AG09319 (cell line): ENCODE measurements at regions not wholly inside any gene's neighbourhood (a gene's known extent, or its start where the extent isn't known, plus 50 kb on each side); places are given as distances from the start of the nearest gene placed in this dataset.

Experiments used
- DNase-seq: peaks from one replicate; pipeline ENCODE4 v3.0.0-alpha.2; 2010; ENCODE audit warnings: low read depth; ENCODE audit errors: extremely low read depth
- CTCF ChIP-seq: IDR thresholded peaks from 2 replicates; pipeline ENCODE4 v1.5.1; 2011; ENCODE audit warnings: low read depth, mild to moderate bottlenecking, inconsistent platforms, low read length, moderate library complexity

- no peak for TF ChIP-seq CTCF
- no peak for DNase-seq
Measured at GRCh38 chr13:73778242-73778864, 355.9 kb downstream of the KLF12 start.

DNA sequence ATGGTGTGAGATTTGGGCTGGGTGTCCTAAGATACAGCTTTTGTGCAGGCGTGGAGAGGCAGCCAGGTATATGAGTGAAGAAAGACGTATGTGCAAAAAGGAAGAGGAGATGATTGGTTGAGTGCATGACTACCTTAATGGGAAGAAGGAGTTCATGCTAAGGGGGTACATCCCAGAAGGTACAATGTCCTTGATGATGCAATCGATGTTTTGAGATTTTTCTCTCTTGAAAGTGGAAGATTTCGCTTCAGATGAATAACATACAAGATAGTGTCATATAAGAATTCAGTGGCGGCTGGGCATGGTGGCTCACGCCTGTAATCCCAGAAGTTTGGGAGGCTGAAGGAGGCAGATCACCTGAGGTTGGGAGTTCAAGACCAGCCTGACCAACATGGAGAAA is 357.1 kb downstream of the KLF12 start:
- no peak for TF ChIP-seq CTCF
- no peak for DNase-seq

DNA sequence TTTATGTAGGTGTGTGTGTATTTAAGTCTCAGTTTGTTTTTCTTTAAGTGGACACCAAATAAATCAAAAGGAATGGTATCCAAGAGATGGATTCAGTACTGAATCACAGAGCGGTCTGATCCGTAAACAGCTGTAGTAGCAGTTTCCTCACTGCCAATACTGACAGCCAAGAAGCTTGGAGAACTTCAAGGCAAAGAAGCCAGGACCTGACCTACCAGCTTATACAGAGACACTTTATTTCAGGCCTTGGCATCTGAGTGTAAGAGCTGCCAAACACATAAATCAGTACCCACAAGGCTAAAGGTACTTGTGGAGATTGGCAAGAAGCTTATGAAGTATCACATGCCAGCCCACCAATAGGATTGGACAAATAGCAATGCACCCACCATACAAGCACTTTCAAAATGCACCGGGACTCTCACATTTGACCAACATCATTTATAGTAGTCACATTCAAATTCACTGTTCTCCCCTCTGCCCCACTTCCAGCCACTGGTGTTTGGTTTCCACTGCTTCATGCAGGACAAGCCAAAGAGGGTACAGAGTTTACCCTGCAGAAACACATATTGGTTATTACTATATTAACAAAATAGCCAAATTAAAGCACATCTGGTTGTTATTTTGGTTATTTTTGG is 357.9 kb downstream of the KLF12 start:
- DNase-seq = no peak
- TF ChIP-seq CTCF = no peak

DNA sequence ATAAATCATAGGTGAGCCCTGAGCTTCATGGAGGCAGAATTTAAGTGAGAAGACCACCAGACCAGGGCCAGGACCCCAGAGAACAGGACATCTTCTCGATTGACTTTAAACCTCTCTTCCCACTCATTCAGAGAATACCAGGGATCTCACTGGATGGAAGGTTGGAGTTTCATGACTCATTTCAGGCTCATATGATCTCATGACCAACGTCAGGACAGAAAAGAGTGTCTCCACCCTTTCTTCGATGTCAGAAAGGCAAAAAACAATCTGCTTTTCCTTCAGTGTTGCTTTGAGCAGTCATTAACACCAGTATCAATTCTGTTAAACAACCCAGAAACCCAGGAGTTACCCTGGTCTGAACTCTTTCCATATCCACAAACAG is 361.0 kb downstream of the KLF12 start:
- no peak for TF ChIP-seq CTCF

GRCh38 chr13:73772449-73773167 is 361.6 kb downstream of the KLF12 start:
- DNase-seq = no peak

More for the DNA sequence above, 361.0 kb downstream of the KLF12 start:
- DNase-seq = no peak

GRCh38 chr13:73767747-73768315 is 366.4 kb downstream of the KLF12 start:
- no peak for DNase-seq
- TF ChIP-seq CTCF = peak; percentile 17

More at GRCh38 chr13:73772449-73773167, 361.6 kb downstream of the KLF12 start:
- TF ChIP-seq CTCF = no peak

- TF ChIP-seq CTCF = no peak
- no peak for DNase-seq
Measured at GRCh38 chr13:73767191-73767741, 366.9 kb downstream of the KLF12 start.
